Mucosa of descending colon (tissue), 3 donors: ENCODE measurements at regions not wholly inside any gene's neighbourhood (a gene's known extent, or its start where the extent isn't known, plus 50 kb on each side); places are given as distances from the start of the nearest gene placed in this dataset.

Experiments used
- ATAC-seq: fragments of 200-7000 bp; cut with Tn5 transposase; one replicate; pipeline ENCODE4 v1.9.1; 2020; ENCODE audit warnings: mild to moderate bottlenecking, moderate library complexity
- DNase-seq, 3 donors: peaks; one replicate each; pipeline ENCODE4 v3.0.0-alpha.2; 2020
- H3K36me3 ChIP-seq: fragments of 200-600 bp; one replicate; pipeline ENCODE4 v1.8.0; 2021; ENCODE audit warnings: low read depth, mild to moderate bottlenecking
- H3K4me1 ChIP-seq: fragments of 200-600 bp; one replicate; pipeline ENCODE4 v1.8.0; 2021; ENCODE audit warnings: low read depth, mild to moderate bottlenecking
- H3K4me3 ChIP-seq: fragments of 200-600 bp; one replicate; pipeline ENCODE4 v1.8.0; 2021; ENCODE audit warnings: mild to moderate bottlenecking
- H3K9me3 ChIP-seq: fragments of 200-600 bp; one replicate; pipeline ENCODE4 v1.8.0; 2021; ENCODE audit warnings: mild to moderate bottlenecking
- intact Hi-C, 2 donors: fragments of 100-400 bp; cut with DNase I in 1 of 2; cut with micrococcal nuclease in 1 of 2; formaldehyde crosslinking; loops; one replicate each; pipeline versions ENCODE4 v1.11.0 to v1.11.1; 2022; cut with DNase I, micrococcal nuclease
- TF ChIP-seq, protein P1 (sequence below): fragments of 200-600 bp; IDR thresholded peaks from one replicate; pipeline ENCODE4 v1.8.0; 2022; ENCODE audit warnings: antibody characterized with exemption, mild to moderate bottlenecking
- donor health status: DM: no; HTN: no; CAD: no; lungs with moderate emphysema.
- donor health status: DM: no; HTN: no; CAD: no.
- donor health status: DM: no; HTN: yes; CAD: no.

DNA sequence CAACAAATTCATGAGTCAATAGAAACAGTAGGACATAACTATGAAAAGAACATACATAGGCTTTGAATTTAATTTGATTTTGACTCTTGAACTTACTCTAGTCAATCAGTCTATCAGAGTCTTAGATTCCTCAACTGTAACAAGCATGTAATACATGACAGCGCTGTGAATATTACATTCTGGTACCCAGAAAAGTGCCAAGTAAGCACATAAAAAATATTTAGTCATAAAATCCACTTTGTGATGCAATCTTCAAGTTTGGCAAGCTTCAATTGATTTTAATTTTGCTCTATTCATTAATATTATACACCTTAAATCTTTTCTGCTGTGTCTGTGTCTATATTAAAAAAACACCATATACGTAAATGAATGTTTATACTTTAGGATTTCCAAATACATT, 483.3 kb downstream of the PRR32 start:
- Histone ChIP-seq H3K4me1 (no peaks in the 10 kb centered on the region), H3K4me3 (no peak overlapping the region), H3K36me3 (no peaks in the 10 kb centered on the region), H3K9me3 (peaks cover 4% of the 10 kb centered on the region)
- intact Hi-C loops: no loop called here
- no peak for ATAC-seq
- TF ChIP-seq, protein P1, sequence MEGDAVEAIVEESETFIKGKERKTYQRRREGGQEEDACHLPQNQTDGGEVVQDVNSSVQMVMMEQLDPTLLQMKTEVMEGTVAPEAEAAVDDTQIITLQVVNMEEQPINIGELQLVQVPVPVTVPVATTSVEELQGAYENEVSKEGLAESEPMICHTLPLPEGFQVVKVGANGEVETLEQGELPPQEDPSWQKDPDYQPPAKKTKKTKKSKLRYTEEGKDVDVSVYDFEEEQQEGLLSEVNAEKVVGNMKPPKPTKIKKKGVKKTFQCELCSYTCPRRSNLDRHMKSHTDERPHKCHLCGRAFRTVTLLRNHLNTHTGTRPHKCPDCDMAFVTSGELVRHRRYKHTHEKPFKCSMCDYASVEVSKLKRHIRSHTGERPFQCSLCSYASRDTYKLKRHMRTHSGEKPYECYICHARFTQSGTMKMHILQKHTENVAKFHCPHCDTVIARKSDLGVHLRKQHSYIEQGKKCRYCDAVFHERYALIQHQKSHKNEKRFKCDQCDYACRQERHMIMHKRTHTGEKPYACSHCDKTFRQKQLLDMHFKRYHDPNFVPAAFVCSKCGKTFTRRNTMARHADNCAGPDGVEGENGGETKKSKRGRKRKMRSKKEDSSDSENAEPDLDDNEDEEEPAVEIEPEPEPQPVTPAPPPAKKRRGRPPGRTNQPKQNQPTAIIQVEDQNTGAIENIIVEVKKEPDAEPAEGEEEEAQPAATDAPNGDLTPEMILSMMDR: no peak
- DNase-seq: no peak

DNA sequence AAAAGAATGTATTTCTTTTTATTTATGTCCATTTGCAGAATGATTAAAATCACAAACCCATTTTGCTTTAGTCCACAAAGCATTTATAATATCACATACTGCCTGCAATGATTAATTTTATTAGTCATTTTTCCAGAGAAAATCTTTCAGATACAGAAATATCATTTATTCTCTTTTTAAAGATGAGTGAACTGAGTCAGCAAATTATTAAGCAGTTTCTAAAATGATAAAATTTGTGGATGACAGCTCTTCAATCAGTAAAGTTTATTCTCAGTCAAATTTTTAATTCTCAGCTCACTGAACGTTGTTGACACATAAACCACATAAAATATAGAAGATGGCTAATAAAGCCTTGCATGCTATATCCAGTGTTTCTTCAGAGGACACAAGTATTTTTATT, 485.5 kb downstream of the PRR32 start:
- no peak for ATAC-seq
- H3K4me3 ChIP-seq: no peak overlapping the region
- peaks cover 4% of the 10 kb centered on the region for H3K9me3 ChIP-seq
- no peak for DNase-seq
- no peaks in the 10 kb centered on the region for H3K4me1 ChIP-seq
- no peaks in the 10 kb centered on the region for H3K36me3 ChIP-seq
- intact Hi-C loops: no loop called here
- TF ChIP-seq, protein P1: no peak

DNA sequence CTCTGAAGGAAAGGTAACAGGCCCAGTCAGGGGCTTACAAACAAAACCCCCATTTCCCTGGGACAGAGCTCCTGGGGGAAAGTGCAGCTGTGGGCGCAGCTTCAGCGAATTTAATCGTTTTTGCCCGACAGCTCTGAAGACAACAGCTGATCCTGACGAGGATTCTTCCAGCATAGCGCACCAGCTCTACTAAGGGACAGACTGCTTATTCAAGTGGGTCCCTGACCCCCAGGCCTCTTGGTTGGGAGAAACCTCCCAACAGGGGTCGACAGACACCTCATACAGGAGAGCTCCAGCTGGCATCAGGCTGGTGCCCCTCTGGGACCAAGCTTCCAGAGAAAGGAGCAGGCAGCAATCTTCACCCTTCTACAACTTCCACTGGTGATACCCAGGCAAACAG, 486.7 kb downstream of the PRR32 start:
- no peaks in the 10 kb centered on the region for H3K36me3 ChIP-seq

DNA sequence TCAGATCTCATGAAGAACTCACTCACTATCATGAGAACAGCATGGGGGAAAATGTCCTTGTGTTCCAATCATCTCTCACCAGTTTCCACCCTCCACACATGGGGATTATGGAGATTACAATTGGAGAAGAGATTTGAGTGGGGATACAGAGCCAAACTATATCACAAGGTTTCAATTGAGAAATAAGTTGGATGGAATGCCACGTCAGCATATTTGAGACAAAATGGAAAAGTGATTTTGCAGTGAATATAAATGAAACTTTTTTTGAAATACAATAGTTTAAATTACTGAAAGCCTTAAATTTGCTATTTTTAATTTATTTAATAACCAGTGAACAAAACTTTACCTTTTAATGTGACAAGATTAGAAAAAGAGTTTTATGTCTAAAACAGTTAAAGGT, 494.1 kb downstream of the PRR32 start:
- H3K36me3 ChIP-seq: no peaks in the 10 kb centered on the region

More for the DNA sequence above, 486.7 kb downstream of the PRR32 start:
- Histone ChIP-seq H3K4me1 (no peaks in the 10 kb centered on the region), H3K4me3 (no peak overlapping the region), H3K9me3 (peaks cover 4% of the 10 kb centered on the region)
- intact Hi-C loops: no loop called here
- ATAC-seq (no peak), DNase-seq (no peak)
- TF ChIP-seq, protein P1: no peak

DNA sequence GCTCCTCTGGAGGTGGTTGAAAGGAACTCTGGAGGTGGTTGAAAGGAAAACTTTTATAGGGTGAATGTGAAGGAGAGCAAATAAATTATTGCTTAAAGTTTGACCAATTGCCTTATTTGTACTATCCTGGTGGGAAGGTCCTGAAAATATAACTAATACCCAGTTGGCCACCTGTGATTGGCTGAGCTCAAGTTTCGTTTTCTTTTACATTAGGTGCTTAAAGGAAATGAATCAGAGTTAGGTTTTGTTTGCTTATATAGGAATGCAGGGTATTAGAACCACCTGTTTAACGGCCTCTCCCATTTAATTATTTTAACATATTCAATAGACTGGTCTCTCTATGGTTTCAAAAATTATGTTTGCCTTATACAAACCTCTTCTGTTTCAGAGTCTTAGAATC, 497.6 kb downstream of the PRR32 start:
- Histone ChIP-seq H3K4me3 (no peak overlapping the region), H3K9me3 (no peaks in the 10 kb centered on the region), H3K4me1 (no peaks in the 10 kb centered on the region), H3K36me3 (no peaks in the 10 kb centered on the region)
- no peak for ATAC-seq
- DNase-seq: no peak
- intact Hi-C loops: no loop called here
- TF ChIP-seq, protein P1: no peak

More for the DNA sequence above, 494.1 kb downstream of the PRR32 start:
- no peaks in the 10 kb centered on the region for H3K4me1 ChIP-seq
- DNase-seq (no peak), ATAC-seq (no peak)
- intact Hi-C loops: no loop called here
- no peaks in the 10 kb centered on the region for H3K9me3 ChIP-seq
- no peak overlapping the region for H3K4me3 ChIP-seq
- TF ChIP-seq, protein P1: no peak

DNA sequence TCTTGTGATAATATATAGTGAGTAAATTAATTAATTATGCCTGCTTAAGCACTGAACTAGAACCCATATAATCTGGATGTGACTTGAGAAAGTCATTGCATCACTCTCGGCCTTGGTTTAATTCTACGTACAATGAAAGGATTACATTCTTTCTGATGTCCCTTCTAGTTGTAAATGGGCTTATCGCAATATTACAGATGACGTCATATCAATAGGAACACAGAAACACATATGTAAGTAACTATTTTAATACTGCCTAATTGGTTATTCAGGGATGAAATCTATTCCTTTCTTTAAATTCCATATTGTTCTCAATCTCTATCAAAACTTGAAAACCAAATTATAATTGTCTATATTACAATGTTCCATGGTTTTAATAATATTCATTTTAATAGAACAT, 504.6 kb downstream of the PRR32 start:
- intact Hi-C loops: no loop called here
- no peak for DNase-seq
- H3K4me1 ChIP-seq: no peaks in the 10 kb centered on the region
- H3K4me3 ChIP-seq: no peak overlapping the region
- TF ChIP-seq, protein P1: no peak
- no peak for ATAC-seq
- no peaks in the 10 kb centered on the region for H3K36me3 ChIP-seq
- H3K9me3 ChIP-seq: no peaks in the 10 kb centered on the region
